Kidney (tissue), 13 donors: ENCODE measurements at regions not wholly inside any gene's neighbourhood (a gene's known extent, or its start where the extent isn't known, plus 50 kb on each side); places are given as distances from the start of the nearest gene placed in this dataset.

Source experiments
- DNase-seq, 5 donors: peaks; one replicate each; pipeline ENCODE4 v3.0.0-alpha.2; 2013 to 2020
- FAIRE-seq: peaks from 2 replicates; lab custom pipeline; 2012; peaks lifted over from hg19 to GRCh38; lab: Jason Lieb, UNC
- H3K27ac ChIP-seq, 2 donors: one replicate each; pipeline ENCODE4 v1.7.0; 2013; ENCODE audit warnings: low read depth in 2 of 2, low read length in 2 of 2, inconsistent platforms in 1 of 2
- H3K27me3 ChIP-seq: one replicate; pipeline ENCODE4 v1.7.1; 2013; ENCODE audit warnings: low read length, inconsistent platforms; ENCODE audit not compliant: control insufficient read depth, insufficient read depth
- H3K36me3 ChIP-seq, 3 donors: one replicate each; pipeline versions ENCODE4 v1.7.0 to v1.7.1; 2013; ENCODE audit warnings: low read length in 3 of 3, control low read depth in 1 of 3, inconsistent platforms in 1 of 3; ENCODE audit not compliant: insufficient read depth in 3 of 3, control insufficient read depth in 2 of 3
- H3K4me1 ChIP-seq, 3 donors: one replicate each; pipeline versions ENCODE4 v1.7.0 to v1.7.1; 2013; ENCODE audit warnings: low read length in 3 of 3, inconsistent platforms in 1 of 3, low read depth in 1 of 3; ENCODE audit not compliant: control insufficient read depth in 2 of 3, insufficient read depth in 2 of 3
- H3K4me3 ChIP-seq, 3 donors: one replicate each; pipeline versions ENCODE4 v1.7.0 to v1.8.1; 2013; ENCODE audit warnings: low read length in 3 of 3, control low read depth in 1 of 3, inconsistent platforms in 1 of 3
- H3K9ac ChIP-seq, 3 donors: one replicate each; pipeline versions ENCODE4 v1.7.0 to v1.7.1; 2013; ENCODE audit warnings: low read length in 3 of 3, control low read depth in 1 of 3, inconsistent platforms in 1 of 3
- H3K9me3 ChIP-seq, 3 donors: one replicate each; pipeline versions ENCODE4 v1.7.0 to v1.7.1; 2013; ENCODE audit warnings: low read length in 3 of 3, control low read depth in 1 of 3, inconsistent platforms in 1 of 3; ENCODE audit not compliant: control insufficient read depth in 2 of 3, insufficient read depth in 1 of 3
- intact Hi-C: fragments of 100-400 bp; cut with DNase I; formaldehyde crosslinking; loops from one replicate; pipeline ENCODE4 v1.11.1; 2022
- TF ChIP-seq, protein P1 (sequence below): IDR thresholded peaks from 3 replicates; pipeline ENCODE4 v1.5.1; 2012; ENCODE audit warnings: mild to moderate bottlenecking, moderate library complexity, borderline replicate concordance; ENCODE audit not compliant: insufficient read depth; ENCODE audit errors: extremely low read depth
- donor health status: control.
- donor health status: control.
- donor health status: control.
- donor health status: control.
- donor health status: control.
- donor health status: DM: yes; HTN: yes; CAD: no.
- donor health status: Normal renal cell carcinoma (clear cell type).

DNA sequence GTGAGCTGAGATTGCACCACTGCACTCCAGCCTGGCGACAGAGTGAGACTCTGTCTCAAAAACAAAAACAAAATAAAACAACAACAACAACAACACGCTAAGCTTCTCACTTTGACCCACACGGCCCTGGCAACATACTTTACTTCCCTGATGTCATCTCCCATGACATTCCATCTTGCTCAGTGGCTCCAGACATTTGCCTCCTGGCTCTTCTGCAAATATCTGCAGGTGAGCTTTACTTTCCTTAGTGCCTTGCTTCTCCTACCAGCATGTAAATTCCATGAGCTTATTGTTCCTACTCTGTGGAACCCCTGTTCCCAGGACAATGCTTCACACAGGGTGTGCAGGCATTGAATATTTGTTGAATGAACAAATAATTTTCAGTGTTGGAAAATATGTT, 205.6 kb upstream of the TMTC4 start:
- FAIRE-seq: no peak
- no peak overlapping the region for H3K4me3 ChIP-seq
- H3K36me3 ChIP-seq: no peaks in the 10 kb centered on the region
- H3K4me1 ChIP-seq: no peaks in the 10 kb centered on the region
- no peak overlapping the region for H3K27ac ChIP-seq
- H3K27me3 ChIP-seq: no peaks in the 10 kb centered on the region
- TF ChIP-seq, protein P1, sequence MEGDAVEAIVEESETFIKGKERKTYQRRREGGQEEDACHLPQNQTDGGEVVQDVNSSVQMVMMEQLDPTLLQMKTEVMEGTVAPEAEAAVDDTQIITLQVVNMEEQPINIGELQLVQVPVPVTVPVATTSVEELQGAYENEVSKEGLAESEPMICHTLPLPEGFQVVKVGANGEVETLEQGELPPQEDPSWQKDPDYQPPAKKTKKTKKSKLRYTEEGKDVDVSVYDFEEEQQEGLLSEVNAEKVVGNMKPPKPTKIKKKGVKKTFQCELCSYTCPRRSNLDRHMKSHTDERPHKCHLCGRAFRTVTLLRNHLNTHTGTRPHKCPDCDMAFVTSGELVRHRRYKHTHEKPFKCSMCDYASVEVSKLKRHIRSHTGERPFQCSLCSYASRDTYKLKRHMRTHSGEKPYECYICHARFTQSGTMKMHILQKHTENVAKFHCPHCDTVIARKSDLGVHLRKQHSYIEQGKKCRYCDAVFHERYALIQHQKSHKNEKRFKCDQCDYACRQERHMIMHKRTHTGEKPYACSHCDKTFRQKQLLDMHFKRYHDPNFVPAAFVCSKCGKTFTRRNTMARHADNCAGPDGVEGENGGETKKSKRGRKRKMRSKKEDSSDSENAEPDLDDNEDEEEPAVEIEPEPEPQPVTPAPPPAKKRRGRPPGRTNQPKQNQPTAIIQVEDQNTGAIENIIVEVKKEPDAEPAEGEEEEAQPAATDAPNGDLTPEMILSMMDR: no peak
- H3K9me3 ChIP-seq: peaks cover 0 to 4% (median 0%) of the 10 kb centered on the region in 3 donors
- intact Hi-C loops: no loop called here
- H3K9ac ChIP-seq: no peak overlapping the region
- DNase-seq: no peak

DNA sequence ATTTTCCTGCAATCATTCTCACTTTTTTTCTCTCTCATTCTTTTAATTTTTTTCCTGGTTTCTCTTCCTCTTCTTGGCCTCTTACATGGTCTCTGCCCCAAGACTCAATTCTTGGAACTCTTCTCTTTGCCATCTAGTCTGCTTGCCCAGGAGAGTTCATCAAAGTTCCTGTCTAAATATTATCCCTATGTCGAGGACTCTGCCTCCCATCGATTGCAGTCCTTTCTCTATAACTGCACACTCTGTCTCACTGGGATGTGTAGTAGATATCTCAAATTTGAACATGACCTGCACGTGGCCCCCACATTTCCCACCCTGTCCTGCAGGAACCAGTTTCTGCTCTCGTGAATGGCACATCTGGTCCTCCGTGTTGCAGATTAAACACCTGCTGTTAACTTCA, 204.7 kb upstream of the TMTC4 start:
- H3K4me3 ChIP-seq: no peak overlapping the region
- no peak overlapping the region for H3K9ac ChIP-seq
- H3K36me3 ChIP-seq: no peaks in the 10 kb centered on the region
- peaks cover 0 to 4% (median 0%) of the 10 kb centered on the region in 3 donors for H3K9me3 ChIP-seq
- intact Hi-C loops: no loop called here
- FAIRE-seq: no peak
- H3K27me3 ChIP-seq: no peaks in the 10 kb centered on the region
- H3K4me1 ChIP-seq: no peaks in the 10 kb centered on the region
- no peak overlapping the region for H3K27ac ChIP-seq
- TF ChIP-seq, protein P1: no peak
- DNase-seq: no peak

DNA sequence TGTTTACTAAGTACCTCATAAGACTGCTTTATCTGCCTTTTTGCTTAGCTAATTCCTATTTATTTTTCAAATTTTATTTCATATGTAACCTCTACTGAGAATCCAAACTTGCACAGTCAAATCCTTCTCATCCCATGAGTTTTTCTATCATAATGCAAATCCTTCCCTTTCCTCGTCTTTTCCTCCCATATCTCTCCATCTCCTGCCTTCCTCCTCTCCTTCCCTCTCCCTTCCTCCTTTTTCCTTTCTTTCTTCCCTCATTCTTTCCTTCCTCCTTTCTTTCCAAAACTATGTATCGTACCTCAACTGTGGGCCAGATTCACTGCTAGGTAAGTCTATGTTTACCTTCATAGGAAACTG, 201.4 kb upstream of the TMTC4 start:
- TF ChIP-seq, protein P1: no peak
- Histone ChIP-seq H3K4me1 (no peaks in the 10 kb centered on the region), H3K9me3 (peaks cover 0 to 4% (median 0%) of the 10 kb centered on the region in 3 donors), H3K4me3 (no peak overlapping the region), H3K9ac (no peak overlapping the region), H3K36me3 (no peaks in the 10 kb centered on the region), H3K27ac (no peak overlapping the region), H3K27me3 (no peaks in the 10 kb centered on the region)
- DNase-seq: no peak
- FAIRE-seq: no peak
- intact Hi-C loops: no loop called here

DNA sequence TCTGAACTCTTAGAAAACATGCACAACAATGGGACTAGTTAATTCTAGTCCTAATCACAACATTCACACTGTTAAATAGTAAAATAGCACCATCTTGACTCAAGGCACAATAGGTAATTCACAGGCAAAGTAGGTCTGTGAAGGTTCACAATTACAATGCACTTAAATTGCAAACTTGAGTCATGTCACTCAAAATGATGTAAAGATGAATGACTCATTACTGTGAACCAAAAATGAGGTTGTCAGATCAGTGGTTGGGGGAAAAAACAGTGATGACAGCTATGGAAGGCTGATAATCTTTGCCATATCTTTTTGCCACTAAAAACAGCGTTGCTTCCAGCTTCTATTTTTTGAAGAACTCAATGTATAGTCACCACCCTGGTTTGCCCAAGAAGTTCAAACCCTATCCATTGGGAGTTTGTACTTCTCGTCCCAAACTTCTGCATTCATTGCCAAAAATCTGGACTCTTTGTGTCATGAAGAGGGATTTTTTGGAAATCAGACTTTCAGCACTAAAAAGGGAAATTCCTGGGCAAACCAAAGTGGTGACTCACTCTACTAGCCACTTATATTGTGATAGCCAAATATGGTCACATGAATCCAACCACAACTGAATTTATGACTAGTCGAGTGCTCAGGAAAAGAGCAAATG, 200.9 kb upstream of the TMTC4 start:
- no peaks in the 10 kb centered on the region for H3K27me3 ChIP-seq
- DNase-seq: no peak
- H3K27ac ChIP-seq: no peak overlapping the region
- intact Hi-C loops: no loop called here
- no peak for FAIRE-seq
- TF ChIP-seq, protein P1: no peak
- no peaks in the 10 kb centered on the region for H3K4me1 ChIP-seq
- no peaks in the 10 kb centered on the region for H3K36me3 ChIP-seq
- H3K9me3 ChIP-seq: peaks cover 0 to 4% (median 0%) of the 10 kb centered on the region in 3 donors
- H3K4me3 ChIP-seq: no peak overlapping the region
- no peak overlapping the region for H3K9ac ChIP-seq
